ENCODE measurements at regions not wholly inside any gene's neighbourhood (a gene's known extent, or its start where the extent isn't known, plus 50 kb on each side); places are given as distances from the start of the nearest gene placed in this dataset.

DNA sequence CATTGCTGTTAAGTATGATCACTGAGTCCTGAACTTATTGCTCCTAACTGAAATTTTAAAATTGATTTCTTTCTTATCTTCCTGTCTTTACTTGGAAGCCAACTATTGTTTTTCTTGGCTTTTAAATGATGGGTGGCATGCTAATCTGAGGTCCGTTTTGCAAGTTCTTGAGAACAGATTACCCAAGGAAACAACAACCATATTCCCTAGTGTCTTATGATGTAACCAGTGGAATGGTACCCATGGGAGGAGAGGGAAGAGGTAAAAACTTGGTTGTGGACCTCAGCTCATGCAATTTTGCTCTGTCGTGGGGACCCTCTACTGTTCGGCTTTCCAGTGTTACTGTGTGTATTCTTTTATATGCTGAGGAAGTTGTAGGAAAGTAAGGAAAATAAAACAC lies 454.8 kb upstream of the ADAMTS5 start:
- Histone ChIP-seq H3K9me3 (ENCODE audit: control insufficient read depth, insufficient read depth, low read length) (peaks cover 4% of the 10 kb centered on the region; the same call in 1 of the 2 replicates), H3K4me2 (ENCODE audit: low read length) (no peak overlapping the region), H3K9me2 (replicated peaks; ENCODE audit: control insufficient read depth, low read length) (no peaks in the 10 kb centered on the region), H3K27me3 (ENCODE audit: control insufficient read depth, low read length) (no peaks in the 10 kb centered on the region), H3K27ac (ENCODE audit: low read depth, low read length) (no peak overlapping the region), H3F3A (ENCODE audit: control insufficient read depth, insufficient read depth) (no peaks in the 10 kb centered on the region), H3K79me2 (ENCODE audit: control insufficient read depth, low read length) (no peaks in the 10 kb centered on the region), H3K4me1 (ENCODE audit: control insufficient read depth, low read length) (no peaks in the 10 kb centered on the region), H3K4me3 (ENCODE audit: low read length) (no peak overlapping the region), H4K20me1 (ENCODE audit: control insufficient read depth, insufficient read depth, low read depth, low read length) (no peaks in the 10 kb centered on the region), H3K36me3 (ENCODE audit: control insufficient read depth, low read length) (no peaks in the 10 kb centered on the region)
- TF ChIP-seq, protein P1, sequence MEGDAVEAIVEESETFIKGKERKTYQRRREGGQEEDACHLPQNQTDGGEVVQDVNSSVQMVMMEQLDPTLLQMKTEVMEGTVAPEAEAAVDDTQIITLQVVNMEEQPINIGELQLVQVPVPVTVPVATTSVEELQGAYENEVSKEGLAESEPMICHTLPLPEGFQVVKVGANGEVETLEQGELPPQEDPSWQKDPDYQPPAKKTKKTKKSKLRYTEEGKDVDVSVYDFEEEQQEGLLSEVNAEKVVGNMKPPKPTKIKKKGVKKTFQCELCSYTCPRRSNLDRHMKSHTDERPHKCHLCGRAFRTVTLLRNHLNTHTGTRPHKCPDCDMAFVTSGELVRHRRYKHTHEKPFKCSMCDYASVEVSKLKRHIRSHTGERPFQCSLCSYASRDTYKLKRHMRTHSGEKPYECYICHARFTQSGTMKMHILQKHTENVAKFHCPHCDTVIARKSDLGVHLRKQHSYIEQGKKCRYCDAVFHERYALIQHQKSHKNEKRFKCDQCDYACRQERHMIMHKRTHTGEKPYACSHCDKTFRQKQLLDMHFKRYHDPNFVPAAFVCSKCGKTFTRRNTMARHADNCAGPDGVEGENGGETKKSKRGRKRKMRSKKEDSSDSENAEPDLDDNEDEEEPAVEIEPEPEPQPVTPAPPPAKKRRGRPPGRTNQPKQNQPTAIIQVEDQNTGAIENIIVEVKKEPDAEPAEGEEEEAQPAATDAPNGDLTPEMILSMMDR (IDR thresholded peaks at IDR 0.05; ENCODE audit: low read depth, low read length, poor library complexity, severe bottlenecking): no peak
- TF ChIP-seq EZH2phosphoT487 (IDR thresholded peaks at IDR 0.05; ENCODE audit: borderline replicate concordance, low read length): no peak

DNA sequence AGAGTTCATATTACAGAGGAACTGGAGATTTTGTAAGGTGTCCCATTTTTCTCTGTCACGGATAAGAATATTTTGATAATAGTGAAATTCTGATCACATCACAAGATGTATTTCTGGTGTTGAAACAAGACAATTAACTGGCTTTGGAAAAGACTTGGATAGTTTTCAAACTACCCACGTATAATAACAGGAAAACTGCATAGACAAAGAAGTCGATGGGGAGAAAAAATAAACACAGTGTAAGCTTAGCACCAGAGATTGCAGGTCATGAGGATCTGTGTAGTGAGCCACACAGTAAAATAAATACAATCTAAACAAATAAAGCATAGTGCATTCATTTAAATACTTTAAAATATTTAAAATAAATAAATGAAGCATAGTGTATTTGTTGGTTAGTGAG lies 452.3 kb upstream of the ADAMTS5 start:
- H3K9me2 ChIP-seq (replicated peaks; ENCODE audit: control insufficient read depth, low read length): no peaks in the 10 kb centered on the region
- no peak overlapping the region for H3K4me3 ChIP-seq (ENCODE audit: low read length)
- no peaks in the 10 kb centered on the region for H3K4me1 ChIP-seq (ENCODE audit: control insufficient read depth, low read length)
- peaks cover 7% of the 10 kb centered on the region; the same call in 1 of the 2 replicates for H3K9me3 ChIP-seq (ENCODE audit: control insufficient read depth, insufficient read depth, low read length)
- no peak overlapping the region for H3K4me2 ChIP-seq (ENCODE audit: low read length)
- H3K27ac ChIP-seq (ENCODE audit: low read depth, low read length): no peak overlapping the region
- H4K20me1 ChIP-seq (ENCODE audit: control insufficient read depth, insufficient read depth, low read depth, low read length): no peaks in the 10 kb centered on the region
- no peaks in the 10 kb centered on the region for H3F3A ChIP-seq (ENCODE audit: control insufficient read depth, insufficient read depth)
- no peaks in the 10 kb centered on the region for H3K27me3 ChIP-seq (ENCODE audit: control insufficient read depth, low read length)
- H3K36me3 ChIP-seq (ENCODE audit: control insufficient read depth, low read length): no peaks in the 10 kb centered on the region
- H3K79me2 ChIP-seq (ENCODE audit: control insufficient read depth, low read length): no peaks in the 10 kb centered on the region
- TF ChIP-seq, protein P1 (IDR thresholded peaks at IDR 0.05; ENCODE audit: low read depth, low read length, poor library complexity, severe bottlenecking): no peak
- TF ChIP-seq EZH2phosphoT487 (IDR thresholded peaks at IDR 0.05; ENCODE audit: borderline replicate concordance, low read length): no peak

DNA sequence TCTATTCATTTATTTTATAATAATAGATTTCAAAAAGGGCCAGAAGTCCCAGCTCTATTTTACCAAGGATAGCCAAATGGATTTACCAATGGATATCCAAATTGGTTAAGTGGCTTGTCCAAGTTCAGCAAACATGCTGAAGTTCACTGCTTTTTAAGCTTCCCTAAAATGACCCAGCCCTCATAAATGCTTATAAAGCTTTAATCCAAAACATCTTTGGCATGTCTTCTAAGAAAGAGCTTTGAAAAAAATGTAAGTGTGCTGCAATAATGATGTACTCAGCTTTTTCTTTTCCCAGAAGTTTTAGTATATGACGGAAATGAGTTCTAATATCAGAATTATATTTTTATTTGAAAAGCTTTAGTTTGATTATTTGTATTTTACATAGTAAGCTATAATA lies 451.5 kb upstream of the ADAMTS5 start:
- Histone ChIP-seq H3K4me3 (ENCODE audit: low read length) (no peak overlapping the region), H3K4me2 (ENCODE audit: low read length) (no peak overlapping the region), H3K27ac (ENCODE audit: low read depth, low read length) (no peak overlapping the region), H3K79me2 (ENCODE audit: control insufficient read depth, low read length) (no peaks in the 10 kb centered on the region), H3K4me1 (ENCODE audit: control insufficient read depth, low read length) (no peaks in the 10 kb centered on the region), H4K20me1 (ENCODE audit: control insufficient read depth, insufficient read depth, low read depth, low read length) (no peaks in the 10 kb centered on the region), H3F3A (ENCODE audit: control insufficient read depth, insufficient read depth) (no peaks in the 10 kb centered on the region), H3K27me3 (ENCODE audit: control insufficient read depth, low read length) (no peaks in the 10 kb centered on the region), H3K36me3 (ENCODE audit: control insufficient read depth, low read length) (no peaks in the 10 kb centered on the region), H3K9me3 (ENCODE audit: control insufficient read depth, insufficient read depth, low read length) (peaks cover 7% of the 10 kb centered on the region; the same call in 1 of the 2 replicates), H3K9me2 (replicated peaks; ENCODE audit: control insufficient read depth, low read length) (no peaks in the 10 kb centered on the region)
- TF ChIP-seq, protein P1 (IDR thresholded peaks at IDR 0.05; ENCODE audit: low read depth, low read length, poor library complexity, severe bottlenecking): no peak
- TF ChIP-seq EZH2phosphoT487 (IDR thresholded peaks at IDR 0.05; ENCODE audit: borderline replicate concordance, low read length): no peak
